Common myeloid progenitor, CD34-positive (primary cell): ENCODE measurements at regions not wholly inside any gene's neighbourhood (a gene's known extent, or its start where the extent isn't known, plus 50 kb on each side); places are given as distances from the start of the nearest gene placed in this dataset.

Experiments used
- CTCF ChIA-PET: fragments of 350-600 bp; sonication (Branson Sonifier 250); formaldehyde crosslinking; loops from one replicate; lab custom pipeline; 2021; ENCODE audit warnings: antibody characterized with exemption; lab: Charles Lee
- POLR2A ChIA-PET: fragments of 350-600 bp; sonication (Branson Sonifier 250); formaldehyde crosslinking; loops from one replicate; lab custom pipeline; 2021; ENCODE audit warnings: antibody characterized with exemption; lab: Charles Lee
- DNase-seq, 3 donors: peaks; one replicate each; pipeline versions ENCODE4 v3.0.0 to v3.0.0-alpha.2; 2013
- H3K27ac ChIP-seq, 2 experiments: 1 replicate in 1 of 2; 2 replicates in 1 of 2; pipeline ENCODE4 v1.7.0; 2013; ENCODE audit warnings: inconsistent platforms in 2 of 2, low read length in 2 of 2, mild to moderate bottlenecking in 2 of 2, low read depth in 1 of 2, moderate library complexity in 1 of 2; ENCODE audit not compliant: severe bottlenecking in 2 of 2, insufficient read depth in 1 of 2, poor library complexity in 1 of 2
- H3K27me3 ChIP-seq, 5 experiments: replicated peaks in 2 of 5; 1 replicate in 3 of 5; 2 replicates in 2 of 5; pipeline versions ENCODE4 v1.6.1 to v1.7.0; 2013; ENCODE audit warnings: low read length in 4 of 5, mild to moderate bottlenecking in 2 of 5, moderate library complexity in 2 of 5, inconsistent platforms in 1 of 5; ENCODE audit not compliant: insufficient read depth in 5 of 5, control insufficient read depth in 4 of 5
- H3K36me3 ChIP-seq, 4 experiments: 1 replicate in 2 of 4; 2 replicates in 2 of 4; pipeline versions ENCODE4 v1.6.1 to v1.7.0; 2013; ENCODE audit warnings: low read length in 3 of 4, control low read depth in 1 of 4, mild to moderate bottlenecking in 1 of 4; ENCODE audit not compliant: control insufficient read depth in 4 of 4, insufficient read depth in 4 of 4
- H3K4me1 ChIP-seq, 4 experiments: 1 replicate in 3 of 4; 2 replicates in 1 of 4; pipeline versions ENCODE4 v1.6.1 to v1.7.1; 2013; ENCODE audit warnings: low read length in 3 of 4, mild to moderate bottlenecking in 3 of 4, control low read depth in 1 of 4, inconsistent platforms in 1 of 4, moderate library complexity in 1 of 4; ENCODE audit not compliant: control insufficient read depth in 4 of 4, insufficient read depth in 4 of 4; ENCODE audit errors: control extremely low read depth in 1 of 4
- H3K4me3 ChIP-seq, 7 experiments: 1 replicate in 4 of 7; 2 replicates in 3 of 7; pipeline versions ENCODE4 v1.5.1 to v1.7.0; 2013; ENCODE audit warnings: mild to moderate bottlenecking in 7 of 7, low read length in 6 of 7, moderate library complexity in 6 of 7, inconsistent platforms in 2 of 7, low read depth in 2 of 7, control low read depth in 1 of 7; ENCODE audit not compliant: insufficient read depth in 4 of 7, control insufficient read depth in 1 of 7; ENCODE audit errors: extremely low read depth in 1 of 7
- H3K9me3 ChIP-seq, 5 experiments: 1 replicate in 4 of 5; 2 replicates in 1 of 5; pipeline versions ENCODE4 v1.6.1 to v1.7.1; 2013; ENCODE audit warnings: low read length in 4 of 5, mild to moderate bottlenecking in 2 of 5, inconsistent platforms in 1 of 5, low read depth in 1 of 5, moderate library complexity in 1 of 5; ENCODE audit not compliant: control insufficient read depth in 4 of 5, insufficient read depth in 2 of 5; ENCODE audit errors: control extremely low read depth in 1 of 5
- WGBS: methylation state at CpG from one replicate; pipeline ENCODE4 v1.1.5; 2013; ENCODE audit not compliant: insufficient coverage; 5-methylcytosine and 5-hydroxymethylcytosine counted together

- Histone ChIP-seq H3K4me3 (no peak overlapping the region), H3K27me3 (no peaks in the 10 kb centered on the region), H3K4me1 (no peaks in the 10 kb centered on the region), H3K27ac (no peak overlapping the region), H3K9me3 (no peaks in the 10 kb centered on the region), H3K36me3 (no peaks in the 10 kb centered on the region)
- POLR2A ChIA-PET: no interaction called here
- WGBS: 97% methylated on average over 4 of the region's 5 CpGs
- DNase-seq: no peak
- CTCF ChIA-PET: interaction anchor here (1.3 to 2.9 kb wide), 3 partner anchors 8 to 252 kb away, joined by 4 to 14 read pairs (median 5); no protein-coding TSS in a partner anchor
Measured at GRCh38 chr3:59605944-59606534, 556.2 kb upstream of the CFAP20DC start.

GRCh38 chr3:59605318-59605717 is 555.5 kb upstream of the CFAP20DC start:
- DNase-seq: no peak
- 100% methylated on average over 1 of the region's 1 CpG for WGBS
- POLR2A ChIA-PET: no interaction called here
- Histone ChIP-seq H3K4me3 (no peak overlapping the region), H3K36me3 (no peaks in the 10 kb centered on the region), H3K27ac (no peak overlapping the region), H3K4me1 (no peaks in the 10 kb centered on the region), H3K9me3 (no peaks in the 10 kb centered on the region), H3K27me3 (no peaks in the 10 kb centered on the region)
- CTCF ChIA-PET: interaction anchor here (2.9 kb wide), 1 partner anchor 205 kb away, joined by 14 read pairs; no protein-coding TSS in a partner anchor

- Histone ChIP-seq H3K27me3 (no peaks in the 10 kb centered on the region), H3K4me3 (no peak overlapping the region), H3K4me1 (no peaks in the 10 kb centered on the region), H3K36me3 (no peaks in the 10 kb centered on the region), H3K9me3 (no peaks in the 10 kb centered on the region), H3K27ac (no peak overlapping the region)
- ChIA-PET POLR2A (no interaction called here), CTCF (no interaction called here)
- no CpG with 5 or more reads among the region's 1 CpG for WGBS
- no peak for DNase-seq
Measured at GRCh38 chr3:59601486-59601885, 551.7 kb upstream of the CFAP20DC start.

GRCh38 chr3:59600631-59601030 is 550.8 kb upstream of the CFAP20DC start:
- POLR2A ChIA-PET: no interaction called here
- no peak overlapping the region for H3K4me3 ChIP-seq
- peaks cover 0 to 2% (median 0%) of the 10 kb centered on the region in 5 experiments for H3K9me3 ChIP-seq
- WGBS: 92% methylated on average over 2 of the region's 2 CpGs
- CTCF ChIA-PET: no interaction called here
- H3K36me3 ChIP-seq: no peaks in the 10 kb centered on the region
- H3K27ac ChIP-seq: no peak overlapping the region
- H3K27me3 ChIP-seq: no peaks in the 10 kb centered on the region
- no peaks in the 10 kb centered on the region for H3K4me1 ChIP-seq
- DNase-seq: no peak

GRCh38 chr3:59596741-59597140 is 546.9 kb upstream of the CFAP20DC start:
- H3K27me3 ChIP-seq: no peaks in the 10 kb centered on the region
- 50% methylated on average over 1 of the region's 1 CpG for WGBS
- H3K4me1 ChIP-seq: no peaks in the 10 kb centered on the region
- ChIA-PET POLR2A (no interaction called here), CTCF (interaction anchor here (2.6 kb wide), 1 partner anchor 21 kb away, joined by 7 read pairs; no protein-coding TSS in a partner anchor)
- H3K27ac ChIP-seq: no peak overlapping the region
- H3K36me3 ChIP-seq: no peaks in the 10 kb centered on the region
- H3K9me3 ChIP-seq: peaks cover 0 to 6% (median 0%) of the 10 kb centered on the region in 5 experiments
- no peak for DNase-seq
- no peak overlapping the region for H3K4me3 ChIP-seq

GRCh38 chr3:59595830-59596229 is 546.0 kb upstream of the CFAP20DC start:
- H3K36me3 ChIP-seq: no peaks in the 10 kb centered on the region
- H3K9me3 ChIP-seq: peaks cover 0 to 6% (median 0%) of the 10 kb centered on the region in 5 experiments
- H3K27ac ChIP-seq: no peak overlapping the region
- DNase-seq: no peak
- ChIA-PET POLR2A (no interaction called here), CTCF (interaction anchor here (1.8 to 2.6 kb wide), 2 partner anchors 20 to 214 kb away, joined by 5 to 7 read pairs; no protein-coding TSS in a partner anchor)
- no peaks in the 10 kb centered on the region for H3K27me3 ChIP-seq
- no peaks in the 10 kb centered on the region for H3K4me1 ChIP-seq
- no peak overlapping the region for H3K4me3 ChIP-seq

GRCh38 chr3:59593380-59593779 is 543.6 kb upstream of the CFAP20DC start:
- CTCF ChIA-PET: no interaction called here
- POLR2A ChIA-PET: no interaction called here
- Histone ChIP-seq H3K27me3 (no peaks in the 10 kb centered on the region), H3K27ac (no peak overlapping the region), H3K9me3 (peaks cover 0 to 6% (median 0%) of the 10 kb centered on the region in 5 experiments), H3K36me3 (no peaks in the 10 kb centered on the region), H3K4me3 (no peak overlapping the region), H3K4me1 (no peaks in the 10 kb centered on the region)
- no peak for DNase-seq
